MG63 (cell line): ENCODE measurements at regions not wholly inside any gene's neighbourhood (a gene's known extent, or its start where the extent isn't known, plus 50 kb on each side); places are given as distances from the start of the nearest gene placed in this dataset.
"Not testable (repeated sequence)": the region's sequence is repeated elsewhere in the genome, so short reads cannot be mapped to it uniquely, and the experiment has no call there.

Source experiments
- DNase-seq: peaks from one replicate; pipeline ENCODE4 v3.0.0-alpha.2; 2020
- H3K27me3 ChIP-seq: fragments of 250-450 bp; sonication (Bioruptor Pico); 2 replicates; pipeline ENCODE4 v1.5.1; 2020; ENCODE audit warnings: mild to moderate bottlenecking, moderate library complexity
- H3K36me3 ChIP-seq: fragments of 250-450 bp; sonication (Bioruptor Pico); 2 replicates; pipeline ENCODE4 v1.5.1; 2020; ENCODE audit warnings: mild to moderate bottlenecking, moderate library complexity
- H3K4me3 ChIP-seq: fragments of 250-450 bp; sonication (Bioruptor Pico); 2 replicates; pipeline ENCODE4 v1.5.1; 2020; ENCODE audit warnings: mild to moderate bottlenecking, moderate library complexity
- H3K9me3 ChIP-seq: fragments of 250-450 bp; sonication (Bioruptor Pico); 2 replicates; pipeline ENCODE4 v1.5.1; 2020; ENCODE audit warnings: mild to moderate bottlenecking, moderate library complexity

DNA sequence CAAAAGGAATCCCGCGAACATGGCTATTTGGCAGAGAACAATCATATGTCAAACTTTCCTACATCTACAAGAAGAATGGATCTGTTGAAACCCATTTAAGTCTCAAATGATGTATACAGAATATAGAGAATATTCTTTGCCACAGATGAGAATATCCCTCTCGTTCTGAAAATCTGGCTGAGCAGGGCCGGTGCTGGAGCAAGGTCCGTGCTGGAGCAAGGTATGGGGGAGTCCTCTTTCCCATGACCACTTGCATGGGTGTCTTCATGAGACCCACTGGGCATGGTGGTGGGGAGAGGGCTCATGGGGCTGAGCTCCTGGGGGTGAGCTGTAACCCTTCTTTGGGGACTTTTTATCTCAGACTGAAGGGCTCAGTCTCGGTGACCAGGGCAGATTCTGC is 440.9 kb downstream of the SOX9 start:
- H3K36me3 ChIP-seq, result no peaks in the 10 kb centered on the region
- no peak for DNase-seq
- H3K4me3 ChIP-seq, result no peak overlapping the region
- H3K9me3 ChIP-seq, result no peaks in the 10 kb centered on the region
- H3K27me3 ChIP-seq, result no peaks in the 10 kb centered on the region

DNA sequence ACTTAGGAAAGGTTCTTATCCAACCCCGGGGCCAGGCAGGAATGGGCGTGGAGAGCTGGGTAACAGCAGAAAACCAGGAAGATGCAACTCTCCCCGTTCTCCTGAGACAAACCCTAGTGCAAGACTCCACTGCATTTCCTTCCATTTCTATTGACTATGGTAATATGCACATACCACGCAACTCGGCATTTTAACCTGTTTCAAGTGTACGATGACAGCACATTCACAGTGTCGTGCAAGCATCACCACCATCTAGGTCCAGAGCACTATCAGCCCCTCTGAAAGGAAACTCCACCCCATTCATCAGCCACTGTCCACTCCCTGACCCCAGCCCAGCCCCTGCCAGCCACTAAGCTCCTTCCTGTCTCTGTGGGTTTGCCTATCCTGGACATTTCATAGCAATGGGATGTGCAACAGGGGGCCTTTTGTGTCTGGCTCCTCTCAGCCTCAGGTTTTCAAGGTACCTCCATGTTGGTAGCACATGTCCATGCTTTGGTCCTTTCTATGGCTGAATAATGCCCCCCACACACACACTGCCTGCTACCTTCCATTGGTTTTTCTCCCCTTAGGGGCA is 441.9 kb downstream of the SOX9 start:
- Histone ChIP-seq H3K4me3 (no peak overlapping the region), H3K36me3 (no peaks in the 10 kb centered on the region), H3K27me3 (no peaks in the 10 kb centered on the region), H3K9me3 (no peaks in the 10 kb centered on the region)
- DNase-seq, result no peak

- no peak for DNase-seq
- H3K4me3 ChIP-seq, result no peak overlapping the region
- no peaks in the 10 kb centered on the region for H3K9me3 ChIP-seq
- no peaks in the 10 kb centered on the region for H3K36me3 ChIP-seq
- H3K27me3 ChIP-seq, result no peaks in the 10 kb centered on the region
These were observed 443.1 kb downstream of the SOX9 start for GRCh38 chr17:72563952-72564351.

DNA sequence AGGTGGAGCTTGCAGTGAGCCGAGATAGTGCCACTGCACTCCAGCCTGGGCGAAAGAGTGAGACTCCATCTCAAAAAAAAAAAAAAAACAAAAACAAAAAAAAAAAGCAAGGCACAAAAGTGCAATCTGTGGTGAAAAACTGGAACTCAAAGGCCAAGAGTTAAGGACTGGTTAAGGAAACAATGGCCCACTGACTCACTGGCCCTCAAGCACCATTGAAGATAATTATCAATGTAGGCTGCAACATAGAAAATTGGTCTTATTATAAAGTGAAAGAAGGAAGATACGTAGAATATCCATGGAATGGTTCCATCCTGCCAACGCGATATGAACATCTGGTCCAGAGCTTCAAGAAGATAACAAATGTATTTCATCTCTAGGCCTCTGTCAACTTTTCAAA is 444.2 kb downstream of the SOX9 start:
- DNase-seq, result no peak
- no peaks in the 10 kb centered on the region for H3K27me3 ChIP-seq
- no peak overlapping the region for H3K4me3 ChIP-seq
- H3K9me3 ChIP-seq, result no peaks in the 10 kb centered on the region
- no peaks in the 10 kb centered on the region for H3K36me3 ChIP-seq

GRCh38 chr17:72565758-72566157 is 444.9 kb downstream of the SOX9 start:
- DNase-seq, result no peak
- Histone ChIP-seq H3K9me3 (no peaks in the 10 kb centered on the region), H3K4me3 (no peak overlapping the region)

GRCh38 chr17:72566671-72567484 is 446.1 kb downstream of the SOX9 start:
- no peaks in the 10 kb centered on the region for H3K36me3 ChIP-seq
- H3K27me3 ChIP-seq, result no peaks in the 10 kb centered on the region
- no peak overlapping the region for H3K4me3 ChIP-seq
- no peaks in the 10 kb centered on the region for H3K9me3 ChIP-seq
- DNase-seq, result no peak

More at GRCh38 chr17:72565758-72566157, 444.9 kb downstream of the SOX9 start:
- Histone ChIP-seq H3K27me3 (no peaks in the 10 kb centered on the region), H3K36me3 (no peaks in the 10 kb centered on the region)

GRCh38 chr17:72567774-72568173 is 447.0 kb downstream of the SOX9 start:
- Histone ChIP-seq H3K9me3 (no peaks in the 10 kb centered on the region), H3K27me3 (no peaks in the 10 kb centered on the region)

GRCh38 chr17:72569148-72569946 is 448.5 kb downstream of the SOX9 start:
- DNase-seq, result no peak
- Histone ChIP-seq H3K9me3 (no peaks in the 10 kb centered on the region), H3K36me3 (no peaks in the 10 kb centered on the region), H3K27me3 (no peaks in the 10 kb centered on the region; the same call in 1 of the 2 replicates), H3K4me3 (no peak overlapping the region)

More at GRCh38 chr17:72567774-72568173, 447.0 kb downstream of the SOX9 start:
- Histone ChIP-seq H3K4me3 (no peak overlapping the region), H3K36me3 (no peaks in the 10 kb centered on the region)
- no peak for DNase-seq

DNA sequence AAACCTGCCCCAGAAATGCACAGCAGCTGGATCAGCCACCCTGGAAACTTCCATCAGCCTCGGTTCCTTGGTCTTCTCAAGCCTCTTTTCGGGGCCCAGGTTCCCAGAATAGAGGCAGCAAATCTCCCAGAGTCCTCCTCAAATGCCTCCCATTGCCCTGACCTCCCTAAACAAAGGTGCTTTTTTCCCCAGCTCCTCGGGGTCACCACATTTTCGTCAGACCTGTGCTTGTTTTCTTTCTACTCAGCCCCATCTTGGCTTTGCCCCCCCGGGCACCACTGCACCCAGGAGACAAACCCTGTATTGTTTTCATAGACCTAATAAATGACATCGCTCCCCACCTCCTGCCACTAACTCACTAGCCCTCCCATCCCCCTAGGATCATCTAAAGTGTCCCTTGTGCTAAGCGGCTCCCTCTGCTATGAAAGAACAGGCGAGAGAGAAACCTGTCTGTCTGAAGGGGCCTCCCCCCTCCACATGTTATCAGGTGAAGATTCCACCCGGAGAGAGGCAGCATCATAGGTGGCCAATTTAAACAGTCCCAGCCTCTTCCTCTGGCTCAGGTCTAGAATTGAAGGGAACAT is 451.1 kb downstream of the SOX9 start:
- Histone ChIP-seq H3K36me3 (no peaks in the 10 kb centered on the region), H3K9me3 (no peaks in the 10 kb centered on the region), H3K4me3 (no peak overlapping the region), H3K27me3 (no peaks in the 10 kb centered on the region; the same call in 1 of the 2 replicates)
- DNase-seq, result no peak

GRCh38 chr17:72572604-72573491 is 452.0 kb downstream of the SOX9 start:
- DNase-seq, result no peak
- Histone ChIP-seq H3K27me3 (no peaks in the 10 kb centered on the region; the same call in 1 of the 2 replicates), H3K36me3 (no peaks in the 10 kb centered on the region), H3K4me3 (no peak overlapping the region), H3K9me3 (no peaks in the 10 kb centered on the region)

DNA sequence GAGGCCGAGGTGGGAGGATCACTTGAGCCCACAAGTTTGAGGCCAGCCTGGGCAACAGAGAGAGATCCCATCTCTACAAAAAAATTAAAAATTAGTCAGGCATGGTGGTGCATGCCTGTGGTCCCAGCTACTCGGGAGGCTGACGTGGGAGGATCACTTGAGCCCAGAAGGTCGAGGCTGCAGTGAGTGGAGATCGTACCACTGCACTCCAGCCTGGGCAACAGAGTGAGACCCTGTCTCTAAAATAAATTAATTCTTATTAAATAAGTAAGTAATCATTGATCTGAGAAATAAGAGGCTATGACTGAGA is 452.6 kb downstream of the SOX9 start:
- H3K36me3 ChIP-seq, H3K27me3 ChIP-seq, DNase-seq, H3K9me3 ChIP-seq, H3K4me3 ChIP-seq: not testable (repeated sequence)

DNA sequence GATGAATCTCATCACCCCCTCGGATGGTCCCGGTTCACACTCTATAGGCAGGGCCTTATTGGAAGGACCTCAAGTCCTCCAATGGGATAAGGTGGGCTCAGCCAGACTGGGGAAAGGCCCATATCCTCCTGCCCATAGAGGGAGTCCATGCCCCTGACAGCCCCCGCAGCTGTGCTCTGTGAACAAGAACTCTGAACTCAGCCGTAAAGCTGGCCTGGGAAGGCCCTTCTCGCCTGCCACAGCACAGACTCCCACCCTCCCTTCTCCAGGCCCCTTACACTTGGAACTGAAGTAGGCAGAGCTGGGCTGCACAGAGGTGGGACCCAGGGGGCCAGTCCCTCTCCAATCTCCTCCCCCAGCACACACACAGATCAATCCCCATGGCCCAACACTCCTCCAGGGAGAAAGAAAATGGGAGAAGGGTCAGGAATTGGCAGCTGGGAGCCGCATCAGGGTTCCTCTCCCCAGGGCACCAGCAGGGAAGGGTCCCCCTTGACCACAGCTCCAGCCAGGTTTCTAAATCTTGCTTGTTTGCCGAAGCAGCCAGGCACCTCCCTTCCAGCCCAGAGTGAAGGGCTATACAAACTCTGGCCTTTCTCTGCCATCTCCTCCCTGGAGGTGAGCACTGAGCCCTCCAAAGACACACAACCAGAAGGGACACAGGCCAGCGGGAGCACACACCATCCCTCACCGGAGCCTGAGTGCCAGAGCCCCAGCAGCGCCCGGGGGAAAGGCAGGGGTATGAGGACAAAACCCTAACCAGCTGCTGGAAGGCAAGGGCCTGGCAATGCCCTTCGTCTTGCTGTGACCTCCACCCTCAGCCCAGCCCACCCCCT is 454.1 kb downstream of the SOX9 start:
- DNase-seq, result no peak
- Histone ChIP-seq H3K27me3 (no peaks in the 10 kb centered on the region; the same call in 1 of the 2 replicates), H3K4me3 (no peak overlapping the region), H3K9me3 (no peaks in the 10 kb centered on the region), H3K36me3 (no peaks in the 10 kb centered on the region)

DNA sequence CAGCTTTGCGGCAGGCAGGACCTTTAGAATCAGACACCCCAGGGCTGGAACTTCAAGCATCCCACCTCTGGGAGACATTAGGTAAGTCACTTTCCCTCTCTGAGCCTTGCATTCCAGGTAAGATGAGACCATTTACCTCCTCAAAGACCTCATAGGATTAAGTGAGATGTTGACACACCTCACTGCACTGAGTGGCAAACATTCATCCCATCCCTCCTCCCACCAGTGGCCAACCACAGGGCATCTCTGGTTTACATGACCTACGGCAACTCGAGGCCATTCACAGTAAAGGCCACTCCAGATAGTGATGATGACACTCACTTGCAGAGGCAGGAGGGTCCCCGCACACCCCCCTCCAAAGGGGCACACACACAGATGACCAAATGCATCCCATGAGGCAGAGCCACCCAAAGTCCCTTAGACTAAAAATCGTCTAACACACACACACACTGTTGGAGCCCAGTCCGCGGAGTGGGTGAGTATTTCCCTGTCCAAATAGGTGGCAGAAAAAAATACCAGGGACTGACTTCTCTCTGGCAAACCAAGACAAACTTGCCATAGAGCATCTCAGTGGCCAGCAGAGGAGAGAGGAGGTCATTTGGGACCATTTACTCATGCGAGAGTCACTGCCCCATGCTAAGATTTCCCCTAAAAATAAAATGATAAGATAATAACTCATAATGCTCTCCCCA is 454.9 kb downstream of the SOX9 start:
- no peaks in the 10 kb centered on the region for H3K36me3 ChIP-seq
- no peak for DNase-seq
- no peaks in the 10 kb centered on the region for H3K9me3 ChIP-seq
- H3K27me3 ChIP-seq, result no peaks in the 10 kb centered on the region; the same call in 1 of the 2 replicates
- no peak overlapping the region for H3K4me3 ChIP-seq

GRCh38 chr17:72576289-72576759 is 455.5 kb downstream of the SOX9 start:
- Histone ChIP-seq H3K4me3 (no peak overlapping the region), H3K9me3 (no peaks in the 10 kb centered on the region), H3K36me3 (no peaks in the 10 kb centered on the region), H3K27me3 (no peaks in the 10 kb centered on the region; the same call in 1 of the 2 replicates)
- no peak for DNase-seq
